Left lung (tissue), 4 donors: ENCODE measurements at regions not wholly inside any gene's neighbourhood (a gene's known extent, or its start where the extent isn't known, plus 50 kb on each side); places are given as distances from the start of the nearest gene placed in this dataset.
"Not testable (repeated sequence)": the region's sequence is repeated elsewhere in the genome, so short reads cannot be mapped to it uniquely, and the experiment has no call there.

Source experiments
- ATAC-seq: fragments of 200-7000 bp; cut with Tn5 transposase; one replicate; pipeline ENCODE4 v1.9.1; 2020; ENCODE audit warnings: moderate library complexity
- DNase-seq, 4 donors: peaks; one replicate each; pipeline ENCODE4 v3.0.0-alpha.2; 2013 to 2020
- H3K27ac ChIP-seq, 2 donors: fragments of 200-600 bp; sonication (generic) in 1 of 2; one replicate each; pipeline versions ENCODE4 v1.5.0 to v1.8.0; 2020 to 2021
- H3K27me3 ChIP-seq, 2 donors: fragments of 200-600 bp; sonication (generic) in 1 of 2; one replicate each; pipeline versions ENCODE4 v1.5.0 to v1.8.0; 2020 to 2021
- H3K36me3 ChIP-seq, 2 donors: fragments of 200-600 bp; sonication (generic) in 1 of 2; one replicate each; pipeline versions ENCODE4 v1.5.0 to v1.8.0; 2020 to 2021
- H3K4me1 ChIP-seq, 2 donors: fragments of 200-600 bp; one replicate each; pipeline ENCODE4 v1.8.0; 2021
- H3K4me3 ChIP-seq, 2 donors: fragments of 200-600 bp; sonication (generic) in 1 of 2; one replicate each; pipeline versions ENCODE4 v1.5.0 to v1.8.0; 2020 to 2021; ENCODE audit warnings: mild to moderate bottlenecking in 1 of 2
- H3K9me3 ChIP-seq, 2 donors: fragments of 200-600 bp; sonication (generic) in 1 of 2; one replicate each; pipeline versions ENCODE4 v1.5.0 to v1.8.0; 2020 to 2021
- intact Hi-C, 2 donors: fragments of 100-400 bp; cut with DNase I; formaldehyde crosslinking; loops; one replicate each; pipeline versions ENCODE4 v1.11.2 to v1.14.2; 2022
- TF ChIP-seq, protein P1 (sequence below), 2 donors: fragments of 200-600 bp; sonication (generic) in 1 of 2; IDR thresholded peaks; one replicate each; pipeline versions ENCODE4 v1.5.0 to v1.8.0; 2021; ENCODE audit warnings: antibody characterized with exemption in 2 of 2
- donor health status: DM: no; HTN: yes; CAD: no.
- donor health status: DM: no; HTN: no; CAD: no.

DNA sequence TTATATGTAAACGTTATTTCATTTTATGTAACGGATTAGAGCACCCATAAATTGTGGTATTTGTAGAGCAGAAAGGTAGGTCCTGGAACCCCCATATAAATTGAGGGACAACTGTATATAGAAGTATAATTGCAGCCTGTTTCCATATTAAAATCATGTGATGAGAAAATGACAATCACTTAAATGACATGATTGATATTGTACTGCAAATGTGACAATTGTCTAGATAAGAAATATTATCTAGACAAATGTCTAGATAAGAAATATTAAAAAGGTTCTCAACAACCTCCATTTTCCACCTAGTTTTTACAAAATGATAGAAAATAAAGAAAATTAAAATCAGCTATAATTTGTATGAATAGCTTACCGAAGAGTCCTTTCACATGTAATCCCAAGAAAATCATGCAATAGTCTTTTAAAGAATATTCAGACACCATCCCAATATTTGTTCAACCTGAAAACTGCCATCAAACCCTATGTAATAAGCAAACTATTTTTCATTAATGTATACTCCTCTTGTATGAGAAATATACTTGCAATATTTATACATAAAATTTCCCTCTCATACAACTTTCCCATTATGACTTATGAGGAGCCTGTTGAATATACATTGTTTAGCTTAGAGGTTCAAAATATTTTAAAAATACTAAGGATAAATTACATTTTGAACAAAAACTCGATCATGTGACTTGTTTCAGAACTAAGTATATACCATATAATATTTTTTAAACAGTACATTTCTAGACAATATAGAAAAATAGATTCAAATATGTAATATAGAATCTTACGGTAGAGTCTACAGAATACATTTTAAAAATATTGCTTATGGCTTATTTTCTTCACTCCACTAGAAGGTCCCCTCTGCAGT lies 153.2 kb downstream of the CRPPA start:
- intact Hi-C loops, result no loop called here

DNA sequence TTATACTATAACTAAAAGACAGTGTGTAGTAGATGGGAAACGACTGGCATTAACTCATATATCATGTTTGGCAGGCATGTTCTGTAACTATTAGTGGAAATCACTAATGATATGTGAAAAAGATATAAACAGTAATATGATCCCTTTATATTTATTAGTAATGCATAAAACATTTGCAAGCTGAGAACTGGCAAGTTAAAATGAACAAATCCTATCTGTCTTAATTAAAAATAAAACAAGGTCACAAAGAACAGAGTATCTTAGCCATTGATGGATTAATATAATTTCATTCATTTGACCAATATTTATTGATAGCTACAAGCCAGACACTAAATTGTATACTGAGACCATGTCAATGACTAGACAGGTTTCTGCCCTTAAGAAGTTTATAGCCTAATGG lies 154.5 kb downstream of the CRPPA start:
- TF ChIP-seq, protein P1, sequence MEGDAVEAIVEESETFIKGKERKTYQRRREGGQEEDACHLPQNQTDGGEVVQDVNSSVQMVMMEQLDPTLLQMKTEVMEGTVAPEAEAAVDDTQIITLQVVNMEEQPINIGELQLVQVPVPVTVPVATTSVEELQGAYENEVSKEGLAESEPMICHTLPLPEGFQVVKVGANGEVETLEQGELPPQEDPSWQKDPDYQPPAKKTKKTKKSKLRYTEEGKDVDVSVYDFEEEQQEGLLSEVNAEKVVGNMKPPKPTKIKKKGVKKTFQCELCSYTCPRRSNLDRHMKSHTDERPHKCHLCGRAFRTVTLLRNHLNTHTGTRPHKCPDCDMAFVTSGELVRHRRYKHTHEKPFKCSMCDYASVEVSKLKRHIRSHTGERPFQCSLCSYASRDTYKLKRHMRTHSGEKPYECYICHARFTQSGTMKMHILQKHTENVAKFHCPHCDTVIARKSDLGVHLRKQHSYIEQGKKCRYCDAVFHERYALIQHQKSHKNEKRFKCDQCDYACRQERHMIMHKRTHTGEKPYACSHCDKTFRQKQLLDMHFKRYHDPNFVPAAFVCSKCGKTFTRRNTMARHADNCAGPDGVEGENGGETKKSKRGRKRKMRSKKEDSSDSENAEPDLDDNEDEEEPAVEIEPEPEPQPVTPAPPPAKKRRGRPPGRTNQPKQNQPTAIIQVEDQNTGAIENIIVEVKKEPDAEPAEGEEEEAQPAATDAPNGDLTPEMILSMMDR (IDR thresholded peaks at IDR 0.05), result no peak
- no peaks in the 10 kb centered on the region for H3K36me3 ChIP-seq
- no peak overlapping the region for H3K27ac ChIP-seq
- H3K4me3 ChIP-seq, result no peak overlapping the region
- H3K9me3 ChIP-seq, result no peaks in the 10 kb centered on the region
- no peaks in the 10 kb centered on the region for H3K27me3 ChIP-seq
- ATAC-seq, result no peak
- intact Hi-C loops, result no loop called here
- no peaks in the 10 kb centered on the region for H3K4me1 ChIP-seq
- no peak for DNase-seq

More for the DNA sequence above, 153.2 kb downstream of the CRPPA start:
- no peaks in the 10 kb centered on the region for H3K36me3 ChIP-seq
- no peaks in the 10 kb centered on the region for H3K9me3 ChIP-seq
- no peaks in the 10 kb centered on the region for H3K27me3 ChIP-seq
- no peak overlapping the region for H3K4me3 ChIP-seq
- DNase-seq (no peak), ATAC-seq (no peak)
- TF ChIP-seq, protein P1 (IDR thresholded peaks at IDR 0.05), result no peak
- no peaks in the 10 kb centered on the region for H3K4me1 ChIP-seq
- H3K27ac ChIP-seq, result no peak overlapping the region

DNA sequence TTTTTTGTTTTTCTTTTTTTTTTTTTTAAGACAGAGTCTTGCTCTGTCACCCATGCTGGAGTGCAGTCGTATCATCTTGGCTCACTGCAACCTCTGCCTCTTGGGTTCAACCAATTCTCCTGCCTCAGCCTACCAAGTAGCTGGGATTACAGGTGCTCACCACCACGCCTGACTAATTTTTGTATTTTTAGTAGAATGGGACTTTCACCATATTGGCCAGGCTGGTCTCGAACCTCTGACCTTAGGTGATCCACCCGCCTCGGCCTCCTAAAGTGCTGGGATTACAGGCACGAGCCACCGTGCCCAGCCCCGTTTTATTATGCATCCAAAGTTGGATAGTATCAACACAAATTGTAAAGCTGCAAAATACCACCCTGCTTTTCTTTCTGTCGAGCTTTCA lies 154.9 kb downstream of the CRPPA start:
- H3K4me3 ChIP-seq, intact Hi-C loops, H3K36me3 ChIP-seq, ATAC-seq, H3K27ac ChIP-seq, H3K9me3 ChIP-seq, H3K27me3 ChIP-seq, H3K4me1 ChIP-seq: not testable (repeated sequence)
- peak in 1 of 4 donors; percentile 27 for DNase-seq

DNA sequence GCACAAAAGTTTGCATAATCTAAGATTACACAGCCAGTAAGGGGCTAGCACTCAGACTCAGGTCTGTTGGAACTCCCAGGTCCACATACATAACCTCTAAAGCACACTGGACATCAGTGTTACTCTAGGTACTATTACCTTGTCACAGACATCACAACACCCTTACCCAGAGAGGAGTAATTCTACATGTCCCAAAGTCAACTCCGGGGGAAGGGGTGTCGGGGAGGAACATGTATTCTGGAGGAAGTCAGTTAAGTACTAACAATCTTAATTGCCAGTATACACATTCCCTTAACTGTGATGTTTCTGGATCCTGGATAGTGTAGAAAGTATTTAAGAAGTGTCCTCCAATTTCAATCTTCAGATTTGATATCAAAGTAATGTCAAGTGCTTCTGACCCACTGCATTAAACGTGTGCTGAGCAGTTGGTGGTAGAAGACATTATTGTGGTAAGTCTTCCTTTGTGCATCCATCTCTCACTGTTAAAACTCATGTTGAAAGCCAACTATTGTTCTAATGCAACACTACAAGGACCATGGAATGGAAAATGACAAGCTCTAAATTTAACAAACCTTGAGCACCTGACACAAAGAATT lies 155.4 kb downstream of the CRPPA start:
- Histone ChIP-seq H3K9me3 (no peaks in the 10 kb centered on the region), H3K36me3 (no peaks in the 10 kb centered on the region), H3K27me3 (no peaks in the 10 kb centered on the region), H3K4me1 (no peaks in the 10 kb centered on the region), H3K27ac (no peak overlapping the region), H3K4me3 (no peak overlapping the region)
- DNase-seq, result no peak
- intact Hi-C loops, result no loop called here
- ATAC-seq, result no peak
- TF ChIP-seq, protein P1 (IDR thresholded peaks at IDR 0.05), result no peak

DNA sequence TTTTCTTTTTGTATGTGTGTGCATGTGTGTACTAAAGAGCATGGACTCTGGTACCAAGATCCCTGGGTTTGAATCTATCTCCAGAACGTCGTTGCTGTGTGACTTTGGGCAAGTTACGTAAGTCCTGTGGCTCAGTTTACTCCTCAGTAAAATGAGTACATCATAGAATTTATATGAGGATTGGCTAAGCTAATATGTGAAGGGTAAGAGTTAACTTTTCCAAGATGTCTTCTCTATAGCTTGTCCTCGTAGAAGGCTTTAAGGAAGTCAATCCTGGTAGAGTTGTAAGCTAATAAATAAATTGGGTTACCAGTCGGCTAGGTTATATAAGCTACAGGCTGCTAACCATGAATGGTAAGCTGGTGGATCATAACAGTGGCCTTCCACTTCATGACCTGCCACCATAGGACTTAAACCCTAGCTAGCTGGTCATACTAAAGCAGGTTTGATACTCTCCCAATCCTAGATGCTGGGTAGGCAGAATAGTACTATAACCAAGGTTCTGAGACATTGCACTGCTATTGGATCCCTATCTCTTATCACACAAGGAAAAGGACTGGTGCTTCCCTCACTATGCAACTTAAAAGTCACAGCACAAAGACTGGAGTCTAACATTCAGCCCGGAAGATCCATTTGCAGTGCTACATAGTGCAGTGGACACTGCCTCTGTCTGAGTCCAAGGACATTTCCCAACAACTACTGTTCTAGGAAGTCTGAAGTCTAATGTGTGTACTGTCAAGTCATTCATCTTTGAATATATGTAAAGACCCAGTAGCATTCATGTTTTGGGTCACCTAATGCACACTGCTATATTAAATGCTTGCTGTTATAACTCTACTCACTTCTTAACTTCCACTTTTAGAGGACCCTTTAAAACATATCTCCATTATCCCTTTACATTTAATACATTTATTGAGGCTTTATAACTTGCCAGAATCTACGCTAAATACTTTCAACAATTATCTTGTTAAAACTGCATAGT lies 156.2 kb downstream of the CRPPA start:
- ATAC-seq, result no peak
- no peak for DNase-seq
- Histone ChIP-seq H3K4me1 (no peaks in the 10 kb centered on the region), H3K9me3 (no peaks in the 10 kb centered on the region), H3K27me3 (no peaks in the 10 kb centered on the region), H3K4me3 (no peak overlapping the region), H3K36me3 (no peaks in the 10 kb centered on the region), H3K27ac (no peak overlapping the region)
- TF ChIP-seq, protein P1 (IDR thresholded peaks at IDR 0.05), result no peak
- intact Hi-C loops, result no loop called here
